Thyroid gland (tissue), 4 donors: ENCODE measurements at regions not wholly inside any gene's neighbourhood (a gene's known extent, or its start where the extent isn't known, plus 50 kb on each side); places are given as distances from the start of the nearest gene placed in this dataset.
"Not testable (repeated sequence)": the region's sequence is repeated elsewhere in the genome, so short reads cannot be mapped to it uniquely, and the experiment has no call there.

Source experiments
- CTCF ChIP-seq, 6 experiments: fragments of 200-600 bp in 3 of 6; fragments of 450-650 bp in 3 of 6; sonication (generic) in 3 of 6; IDR thresholded peaks; one replicate each; pipeline ENCODE4 v1.5.1; 2016 to 2019; ENCODE audit warnings: antibody characterized with exemption in 6 of 6, mild to moderate bottlenecking in 2 of 6, inconsistent platforms in 1 of 6, moderate library complexity in 1 of 6
- POLR2A ChIP-seq, 2 donors: fragments of 450-650 bp; IDR thresholded peaks; one replicate each; pipeline ENCODE4 v1.6.1; 2017; ENCODE audit warnings: antibody characterized with exemption in 2 of 2, mild to moderate bottlenecking in 2 of 2, moderate library complexity in 1 of 2

DNA sequence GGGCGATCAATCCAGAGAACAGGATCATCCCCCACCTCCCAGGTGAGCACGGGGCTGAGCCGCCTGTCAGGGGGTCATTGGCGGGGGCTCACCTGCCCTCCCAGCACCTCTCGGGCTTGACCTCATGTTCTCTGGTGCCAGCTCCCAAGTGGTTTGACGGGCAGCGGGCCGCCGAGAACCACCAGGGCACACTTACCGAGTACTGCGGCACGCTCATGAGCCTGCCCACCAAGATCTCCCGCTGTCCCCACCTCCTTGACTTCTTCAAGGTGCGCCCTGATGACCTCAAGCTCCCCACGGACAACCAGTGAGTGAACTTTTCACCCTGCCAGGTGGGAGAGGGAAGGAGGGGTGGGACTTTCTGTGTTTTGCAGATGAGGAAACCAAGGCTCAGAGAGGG lies 82.9 kb downstream of the NSUN5 start:
- not testable (repeated sequence) for TF ChIP-seq CTCF, POLR2A (IDR thresholded peaks at IDR 0.05)
